ENCODE measurements at regions not wholly inside any gene's neighbourhood (a gene's known extent, or its start where the extent isn't known, plus 50 kb on each side); places are given as distances from the start of the nearest gene placed in this dataset.
"Not testable (repeated sequence)": the region's sequence is repeated elsewhere in the genome, so short reads cannot be mapped to it uniquely, and the experiment has no call there.

- DNase-seq (ENCODE audit: insufficient read length, low spot score) = no peak
- no peak for FAIRE-seq
Measured at GRCh38 chr4:52477191-52477780, 181.8 kb downstream of the USP46 start.

- no peak for FAIRE-seq
- DNase-seq (ENCODE audit: insufficient read length, low spot score) = no peak
Measured at GRCh38 chr4:52483186-52483890, 175.8 kb downstream of the USP46 start.

- FAIRE-seq (no peak), DNase-seq (ENCODE audit: insufficient read length, low spot score) (no peak)
Measured at GRCh38 chr4:52507774-52508173, 151.3 kb downstream of the USP46 start.

- FAIRE-seq (no peak), DNase-seq (ENCODE audit: insufficient read length, low spot score) (no peak)
Measured at GRCh38 chr4:52510939-52511565, 148.0 kb downstream of the USP46 start.

- FAIRE-seq = no peak
- no peak for DNase-seq (ENCODE audit: insufficient read length, low spot score)
Measured at GRCh38 chr4:52511825-52512224, 147.3 kb downstream of the USP46 start.

- FAIRE-seq = no peak
- DNase-seq (ENCODE audit: insufficient read length, low spot score) = no peak
Measured at GRCh38 chr4:52512291-52512690, 146.8 kb downstream of the USP46 start.

- FAIRE-seq; DNase-seq (ENCODE audit: insufficient read length, low spot score): not testable (repeated sequence)
Measured at GRCh38 chr4:52522093-52522492, 137.0 kb downstream of the USP46 start.

GRCh38 chr4:52529983-52530382 lies 129.1 kb downstream of the USP46 start:
- no peak for FAIRE-seq
- no peak for DNase-seq (ENCODE audit: insufficient read length, low spot score)

- no peak for FAIRE-seq
Measured at GRCh38 chr4:52535793-52536192, 123.3 kb downstream of the USP46 start.

More at GRCh38 chr4:52535793-52536192, 123.3 kb downstream of the USP46 start:
- DNase-seq (ENCODE audit: insufficient read length, low spot score) = no peak
